GM18951 (cell line): ENCODE measurements at regions not wholly inside any gene's neighbourhood (a gene's known extent, or its start where the extent isn't known, plus 50 kb on each side); places are given as distances from the start of the nearest gene placed in this dataset.
"Not testable (repeated sequence)": the region's sequence is repeated elsewhere in the genome, so short reads cannot be mapped to it uniquely, and the experiment has no call there.

Experiments used
- POLR2A ChIP-seq: IDR thresholded peaks from 4 replicates; pipeline ENCODE4 v1.6.1; 2011; ENCODE audit warnings: mild to moderate bottlenecking; ENCODE audit not compliant: insufficient read length, insufficient read depth; ENCODE audit errors: extremely low read depth
- in situ Hi-C: fragments of 300-500 bp; cut with MboI; formaldehyde crosslinking; loops from one replicate; pipeline ENCODE4 v1.12.0; 2022; ENCODE audit warnings: low sequenced_read_pairs, mixed read lengths, inconsistent platforms; ENCODE audit not compliant: unreplicated experiment

DNA sequence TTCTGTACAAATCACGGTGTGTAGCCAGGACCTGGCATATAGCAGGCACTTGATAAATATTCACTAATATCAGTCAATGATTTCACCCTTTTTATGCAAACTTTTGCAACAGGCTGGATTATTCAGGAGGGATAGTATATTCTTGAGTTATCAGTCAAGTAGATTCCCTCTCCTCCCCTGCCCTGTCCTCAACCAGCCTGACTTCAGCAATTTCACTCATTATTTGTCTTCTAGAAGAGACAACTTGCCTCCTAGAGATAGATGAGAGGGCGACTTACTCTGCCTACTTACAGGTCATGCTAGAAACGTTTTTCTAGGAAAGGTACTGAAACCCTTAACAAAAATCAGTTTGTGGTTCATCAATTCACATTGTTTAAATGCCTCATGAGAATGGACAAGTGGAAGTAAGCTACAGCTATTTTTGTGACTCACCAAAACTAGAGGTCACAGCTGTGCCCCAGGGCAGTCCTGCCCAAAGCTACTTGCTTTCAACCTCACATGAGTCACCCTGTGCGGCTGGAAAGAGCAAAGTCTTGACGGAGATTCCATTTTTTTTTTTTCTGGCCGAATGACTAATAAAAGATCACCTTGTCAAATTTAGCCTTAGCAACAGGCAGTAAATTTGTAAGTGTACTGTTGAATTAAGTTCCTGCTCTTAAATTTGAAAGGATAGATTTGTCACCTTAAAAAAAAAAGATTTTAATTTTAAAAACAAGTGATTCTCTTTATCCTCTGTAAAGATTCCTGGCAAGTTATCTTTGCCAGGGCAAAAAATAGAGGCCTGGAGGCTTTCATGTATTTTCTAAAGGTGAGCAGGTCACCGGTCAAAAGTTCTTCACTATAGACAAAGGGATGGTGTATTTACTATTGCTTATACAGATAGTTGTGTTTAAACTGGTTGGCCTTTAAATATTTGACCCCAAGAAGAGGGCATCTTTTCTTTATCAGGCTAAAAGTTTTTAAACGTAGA lies 109.0 kb upstream of the SLC35G4 start:
- in situ Hi-C loops = loop anchor here (25.0 kb wide), 1 partner anchor 188 kb away; no protein-coding TSS in a partner anchor
- TF ChIP-seq POLR2A = no peak

DNA sequence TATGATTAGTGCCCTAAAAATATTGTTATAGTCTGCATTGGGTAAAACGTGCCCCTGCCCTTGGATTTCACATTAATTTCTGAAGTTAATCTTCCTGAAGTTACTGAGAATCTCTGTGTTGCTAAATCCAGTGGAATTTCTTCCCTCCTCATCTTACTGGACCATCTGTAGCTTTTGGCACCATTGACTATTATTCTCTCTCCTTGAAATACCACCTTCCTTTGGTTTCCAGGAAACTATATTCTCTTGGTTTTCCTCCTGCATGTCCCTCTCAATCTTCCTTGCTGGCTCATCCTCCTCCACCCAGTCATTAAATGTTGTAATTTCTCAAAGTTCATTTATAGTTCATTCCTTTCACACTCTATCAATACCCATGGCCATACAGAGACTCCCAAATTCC lies 110.6 kb upstream of the SLC35G4 start:
- in situ Hi-C loops = no loop called here
- no peak for TF ChIP-seq POLR2A

DNA sequence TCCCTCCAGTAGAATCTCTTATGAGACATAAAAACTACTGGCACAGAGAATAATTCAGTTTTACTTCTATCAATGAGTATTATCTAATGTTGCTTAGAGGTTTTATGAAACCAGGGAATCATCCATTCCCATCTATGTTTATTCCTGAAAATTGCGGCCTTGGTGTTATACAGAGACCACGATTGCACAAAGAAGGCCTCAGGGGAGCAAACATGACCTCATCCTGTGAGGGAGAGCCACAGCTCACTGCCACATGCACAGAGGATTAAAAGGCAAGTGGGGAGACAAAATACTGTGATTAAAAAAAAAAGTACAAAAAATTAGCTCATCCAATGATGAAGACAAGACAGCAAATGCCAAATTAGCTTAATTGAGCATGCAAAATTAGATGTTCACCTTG lies 111.8 kb upstream of the SLC35G4 start:
- no peak for TF ChIP-seq POLR2A
- in situ Hi-C loops = no loop called here

DNA sequence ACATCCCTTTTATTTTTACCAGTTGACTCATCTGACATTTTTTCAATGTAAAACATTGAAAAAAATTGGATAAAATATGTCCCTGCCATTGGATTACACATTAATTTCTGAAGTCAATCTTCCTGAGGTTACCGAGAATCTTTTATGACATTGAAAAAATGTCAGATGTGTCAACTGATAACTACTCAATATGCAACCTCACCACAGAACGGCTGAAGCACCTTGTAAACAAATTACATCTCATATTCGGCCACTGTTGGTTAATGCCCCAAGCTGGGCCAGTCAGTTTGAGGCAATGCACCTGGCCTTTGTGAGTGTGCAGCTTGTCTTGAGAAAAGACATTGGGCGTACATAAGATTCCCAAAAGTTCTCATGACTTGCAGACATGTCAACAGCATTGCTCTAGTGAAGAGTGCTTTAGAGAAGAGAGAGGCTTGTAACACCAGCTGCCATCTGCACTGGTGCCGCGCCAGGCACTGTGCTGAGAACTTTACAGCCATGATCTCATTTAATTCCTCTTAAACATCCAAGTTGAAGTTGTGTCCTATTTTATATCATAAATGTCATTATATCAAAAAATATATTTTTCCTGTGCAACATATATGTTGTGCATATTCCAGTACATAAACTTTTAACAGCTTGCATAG lies 112.7 kb upstream of the SLC35G4 start:
- no peak for TF ChIP-seq POLR2A
- in situ Hi-C loops = no loop called here

DNA sequence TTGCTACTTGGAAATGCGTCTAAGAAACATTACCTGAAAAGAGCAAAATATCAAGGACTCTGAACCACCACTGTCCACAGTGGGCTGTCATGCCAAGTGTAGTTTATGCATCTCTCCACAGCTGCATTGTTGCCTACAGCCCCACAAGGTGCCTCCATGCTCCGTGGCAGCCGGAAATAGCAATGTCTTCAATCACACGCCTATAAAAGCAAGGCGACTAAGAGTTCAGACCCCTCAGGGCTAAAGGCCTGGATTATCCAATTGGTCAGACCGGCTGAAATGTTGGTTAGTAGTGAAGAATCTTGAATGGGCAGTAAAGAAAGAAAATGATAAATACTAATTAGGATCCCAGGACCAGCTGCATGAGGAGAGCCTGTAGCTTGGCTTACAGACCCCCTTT lies 114.0 kb upstream of the SLC35G4 start:
- no peak for TF ChIP-seq POLR2A
- in situ Hi-C loops = no loop called here

DNA sequence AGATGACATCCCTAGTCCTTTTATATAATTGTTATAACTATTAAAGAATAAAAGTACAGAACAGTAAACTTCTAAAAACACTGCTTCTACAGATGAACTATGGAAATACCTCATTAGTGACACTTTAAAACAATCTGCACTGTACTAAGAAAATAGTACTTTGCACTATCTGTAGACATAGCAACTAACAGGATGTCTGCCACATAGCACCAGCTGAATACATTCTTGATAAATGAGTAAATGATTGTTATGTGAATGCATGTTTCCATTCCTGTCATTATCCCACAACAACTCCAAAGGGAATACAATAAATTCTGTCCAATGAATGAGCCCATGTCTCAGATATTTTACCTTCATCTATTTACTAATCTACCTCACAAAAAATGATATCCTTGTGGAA lies 115.3 kb upstream of the SLC35G4 start:
- in situ Hi-C loops = no loop called here
- no peak for TF ChIP-seq POLR2A

DNA sequence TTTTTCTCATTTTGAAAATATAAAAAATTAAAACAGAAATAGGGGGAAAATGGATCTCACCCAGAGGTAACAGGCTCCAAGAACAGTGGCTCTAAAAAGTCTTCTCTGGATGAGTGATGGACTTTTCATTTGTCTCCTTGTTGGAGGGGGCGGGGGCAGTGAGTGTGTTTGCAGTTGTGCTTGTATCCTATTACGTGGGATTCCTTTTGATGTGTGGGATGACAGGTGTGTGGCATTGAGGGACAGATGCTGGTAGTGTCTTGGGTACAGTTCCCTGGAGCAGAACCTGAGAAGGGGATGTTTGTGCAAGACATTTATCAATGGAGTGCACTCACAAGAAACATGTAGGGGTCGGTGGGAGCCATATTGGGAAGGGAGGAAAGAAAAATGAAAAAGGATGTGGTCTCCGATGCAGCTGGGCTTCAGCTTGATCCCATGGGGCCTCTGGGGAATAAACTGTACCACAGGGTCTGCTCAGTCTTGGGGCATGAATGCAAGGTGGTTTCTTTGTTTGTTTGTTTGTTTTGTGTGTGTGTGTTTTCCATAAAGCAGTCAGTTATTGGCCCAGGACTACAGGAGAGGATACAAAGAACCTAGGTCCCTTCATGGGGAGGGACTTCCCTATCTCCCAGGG lies 120.0 kb upstream of the SLC35G4 start:
- TF ChIP-seq POLR2A = no peak
- in situ Hi-C loops = no loop called here

DNA sequence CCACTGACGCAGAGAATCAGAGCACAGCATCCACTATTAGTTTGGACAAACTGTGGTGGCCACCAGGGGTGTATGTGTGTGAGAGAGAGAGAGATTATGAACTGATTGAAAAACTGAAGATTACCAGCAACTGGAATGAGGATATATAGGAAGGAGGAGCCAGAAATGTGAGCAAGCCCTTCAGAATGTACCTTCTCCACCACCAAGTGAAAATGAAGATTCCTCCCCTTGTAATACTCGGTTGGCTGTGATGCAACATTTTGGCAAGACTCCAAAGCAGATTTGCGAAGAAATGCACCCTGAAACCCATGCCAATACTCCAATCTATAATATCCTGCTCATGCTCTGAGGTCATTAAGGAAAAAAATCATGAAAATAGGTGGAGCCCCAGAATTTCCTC lies 121.2 kb upstream of the SLC35G4 start:
- TF ChIP-seq POLR2A = no peak
- in situ Hi-C loops = no loop called here

DNA sequence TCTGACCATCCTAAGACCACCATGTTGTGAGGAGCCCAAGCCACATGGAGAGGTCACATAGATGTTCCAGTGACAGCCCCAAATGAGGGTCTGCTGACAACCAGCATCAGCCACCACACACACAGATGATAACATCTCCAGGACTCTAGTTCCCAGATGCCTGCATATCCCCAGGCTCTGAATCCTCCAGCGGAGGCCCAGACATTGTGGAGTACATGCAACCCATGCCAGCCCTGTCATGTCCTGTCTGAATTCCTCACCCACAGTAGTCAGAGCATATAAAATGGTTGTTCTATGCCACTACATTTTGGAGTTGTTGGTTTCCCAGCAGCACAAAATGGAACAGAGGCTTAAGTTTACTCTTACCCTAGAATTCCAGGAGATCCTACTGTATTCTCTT lies 122.0 kb upstream of the SLC35G4 start:
- no peak for TF ChIP-seq POLR2A
- in situ Hi-C loops = no loop called here

DNA sequence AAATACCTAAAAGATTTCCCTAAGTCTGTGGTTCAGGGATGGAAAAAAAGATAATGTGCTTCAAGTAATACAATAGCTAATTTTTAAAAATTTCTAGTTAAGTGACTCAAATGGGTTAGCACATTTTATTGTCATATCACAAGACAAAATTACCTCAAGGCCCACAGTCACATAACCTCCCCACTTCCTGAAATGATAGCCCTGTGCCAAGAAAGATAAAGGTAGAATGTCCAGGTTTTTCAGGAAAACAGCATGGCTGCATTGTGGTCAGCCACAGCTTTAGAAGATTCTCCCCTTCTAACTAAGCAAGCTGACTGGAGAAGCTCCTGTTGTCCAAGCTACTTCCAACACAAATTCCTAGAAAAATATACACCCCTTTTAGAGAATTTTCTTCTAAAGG lies 127.1 kb upstream of the SLC35G4 start:
- no peak for TF ChIP-seq POLR2A
- in situ Hi-C loops = no loop called here

DNA sequence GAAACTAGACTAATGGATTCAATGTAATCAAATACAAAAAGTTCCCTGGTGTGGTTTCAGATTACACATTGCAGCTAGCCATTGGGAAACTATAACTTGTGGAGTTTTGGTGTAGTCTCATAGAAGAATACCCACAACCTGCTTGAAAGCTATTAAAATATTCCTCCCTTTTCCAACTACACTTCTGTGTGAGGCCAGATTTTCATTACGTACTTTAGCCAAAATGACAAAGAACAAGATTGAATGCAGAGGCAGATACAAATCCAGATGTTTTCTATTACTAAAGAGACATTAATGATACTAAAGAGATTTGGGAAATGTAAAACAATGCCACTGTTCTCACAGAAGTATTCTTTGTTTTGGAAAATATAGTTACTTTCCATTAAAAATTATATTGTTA lies 128.7 kb upstream of the SLC35G4 start:
- TF ChIP-seq POLR2A = no peak
- in situ Hi-C loops = no loop called here

DNA sequence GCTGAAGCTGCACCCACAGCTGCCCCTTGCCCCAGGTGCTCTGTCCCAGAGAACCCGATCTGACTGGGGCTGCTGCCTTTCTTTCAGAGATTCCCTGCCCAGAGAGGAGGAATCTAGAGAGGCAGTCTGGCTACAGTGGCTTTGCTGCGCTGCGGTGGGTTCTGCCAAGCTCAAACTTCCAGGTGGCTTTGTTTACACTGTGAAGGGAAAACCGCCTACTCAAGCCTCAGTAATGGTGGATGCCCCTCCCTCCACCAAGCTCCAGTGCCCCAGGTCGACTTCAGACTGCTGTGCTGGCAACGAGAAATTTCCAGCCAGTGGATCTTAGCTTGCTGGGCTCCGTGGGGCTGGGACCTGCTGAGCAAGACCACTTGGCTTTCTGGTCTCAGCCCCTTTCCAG lies 130.4 kb upstream of the SLC35G4 start:
- in situ Hi-C loops = not testable (repeated sequence)

DNA sequence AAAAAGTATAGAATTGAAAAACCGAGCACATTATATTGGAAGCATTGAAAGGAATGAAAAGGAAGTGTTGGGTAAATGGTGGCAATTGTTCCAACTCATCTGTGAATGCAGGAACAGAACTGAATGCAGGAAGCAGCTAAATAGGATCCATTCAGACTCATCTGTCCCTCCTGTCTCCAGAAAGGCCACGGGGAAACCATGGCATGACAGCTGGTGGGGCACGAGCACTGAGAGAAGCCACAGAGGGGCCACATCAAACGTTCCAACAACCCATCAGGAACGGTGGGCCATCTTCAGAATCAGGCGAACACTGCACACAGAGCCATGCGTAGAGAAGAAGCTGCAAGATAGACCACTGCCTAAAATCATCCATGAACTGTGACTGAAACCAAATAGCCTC lies 138.5 kb upstream of the SLC35G4 start:
- no peak for TF ChIP-seq POLR2A
- in situ Hi-C loops = no loop called here

DNA sequence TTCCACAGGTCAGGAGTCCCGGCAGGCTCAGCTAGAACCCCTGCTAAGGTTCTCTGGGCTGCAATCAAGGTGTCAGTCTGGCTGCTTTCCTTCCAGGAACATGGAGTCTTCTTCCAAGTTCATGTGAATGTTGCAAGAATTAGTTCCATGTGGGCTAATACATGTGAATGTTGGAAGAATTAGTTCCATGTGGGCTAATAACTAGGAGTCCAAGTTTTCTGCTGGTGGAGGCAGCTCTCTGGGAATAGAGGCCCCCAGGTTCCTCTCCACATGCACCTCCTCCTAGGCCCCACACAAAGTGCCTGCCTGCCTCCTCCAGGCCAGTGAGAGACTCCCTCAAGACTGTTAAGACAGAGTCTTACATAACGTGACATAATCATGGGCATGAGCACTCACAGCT lies 140.8 kb upstream of the SLC35G4 start:
- in situ Hi-C loops = no loop called here

More for the DNA sequence above, 140.8 kb upstream of the SLC35G4 start:
- no peak for TF ChIP-seq POLR2A
